Caco-2 (cell line): ENCODE measurements at regions not wholly inside any gene's neighbourhood (a gene's known extent, or its start where the extent isn't known, plus 50 kb on each side); places are given as distances from the start of the nearest gene placed in this dataset.
"Not testable (repeated sequence)": the region's sequence is repeated elsewhere in the genome, so short reads cannot be mapped to it uniquely, and the experiment has no call there.

Source experiments
- BruUV-seq: library from RNA; stranded (reverse); fragments of 400-500 nt; replicated peaks from 2 replicates; lab custom pipeline; 2021; lab: Mats Ljungman, UMichigan
- CTCF ChIA-PET: fragments of 300-600 bp; sonication (Branson Sonifier 250); formaldehyde crosslinking; loops from one replicate; lab custom pipeline; 2022; ENCODE audit warnings: antibody characterized with exemption; lab: Charles Lee
- POLR2A ChIA-PET: fragments of 300-600 bp; sonication (Branson Sonifier 250); formaldehyde crosslinking; loops from one replicate; lab custom pipeline; 2022; ENCODE audit warnings: antibody characterized with exemption; lab: Charles Lee
- DNase-seq, 2 experiments: peaks; one replicate each; pipeline versions ENCODE4 v3.0.0 to v3.0.0-alpha.2; 2020 to 2022
- H3K27me3 ChIP-seq: replicated peaks from 2 replicates; pipeline ENCODE4 v1.6.0; 2011; ENCODE audit warnings: low read length; ENCODE audit not compliant: control insufficient read depth, insufficient read depth
- H3K36me3 ChIP-seq: 2 replicates; pipeline ENCODE4 v1.5.1; 2011; ENCODE audit warnings: low read length; ENCODE audit not compliant: control insufficient read depth, insufficient read depth
- H3K4me1 ChIP-seq: fragments of 250-450 bp; sonication (Bioruptor Pico); 2 replicates; pipeline ENCODE4 v1.5.1; 2020; ENCODE audit warnings: mild to moderate bottlenecking
- H3K4me3 ChIP-seq: 2 replicates; pipeline ENCODE4 v1.5.1; 2011; ENCODE audit warnings: low read depth, mild to moderate bottlenecking, control low read depth, low read length
- H3K9me3 ChIP-seq: fragments of 250-450 bp; sonication (Bioruptor Pico); 2 replicates; pipeline ENCODE4 v1.5.1; 2020; ENCODE audit warnings: mild to moderate bottlenecking, moderate library complexity
- H3K27ac Mint-ChIP-seq: one replicate; pipeline ENCODE4 v1.8.0; 2022; ENCODE audit warnings: mixed read lengths; ENCODE audit not compliant: unreplicated experiment
- H3K27me3 Mint-ChIP-seq: one replicate; pipeline ENCODE4 v1.8.0; 2022; ENCODE audit warnings: mixed read lengths; ENCODE audit not compliant: insufficient read depth, unreplicated experiment
- H3K36me3 Mint-ChIP-seq: one replicate; pipeline ENCODE4 v1.8.0; 2022; ENCODE audit warnings: mild to moderate bottlenecking, mixed read lengths; ENCODE audit not compliant: insufficient read depth, unreplicated experiment
- H3K4me1 Mint-ChIP-seq: one replicate; pipeline ENCODE4 v1.8.0; 2022; ENCODE audit warnings: low read depth, mixed read lengths; ENCODE audit not compliant: unreplicated experiment
- H3K4me3 Mint-ChIP-seq: one replicate; pipeline ENCODE4 v1.8.0; 2022; ENCODE audit warnings: mild to moderate bottlenecking, moderate library complexity, mixed read lengths; ENCODE audit not compliant: unreplicated experiment
- H3K9me3 Mint-ChIP-seq: one replicate; pipeline ENCODE4 v1.8.0; 2022; ENCODE audit warnings: mixed read lengths; ENCODE audit not compliant: unreplicated experiment
- CTCF ChIP-seq, 2 experiments: fragments of 200-600 bp in 1 of 2; IDR thresholded peaks; 1 replicate in 1 of 2; 2 replicates in 1 of 2; pipeline versions ENCODE4 v1.5.1 to v1.8.0; 2011 to 2022; ENCODE audit warnings: antibody characterized with exemption in 1 of 2, control low read depth in 1 of 2, inconsistent platforms in 1 of 2, low read depth in 1 of 2, low read length in 1 of 2, mild to moderate bottlenecking in 1 of 2, moderate library complexity in 1 of 2; ENCODE audit not compliant: insufficient read depth in 1 of 2, severe bottlenecking in 1 of 2, unreplicated experiment in 1 of 2
- intact Hi-C: fragments of 100-400 bp; cut with micrococcal nuclease; formaldehyde crosslinking; loops from one replicate; pipeline ENCODE4 v1.10.0; 2022; ENCODE audit not compliant: unreplicated experiment

- Histone ChIP-seq H3K27me3 (no peaks in the 10 kb centered on the region), H3K9me3 (no peaks in the 10 kb centered on the region), H3K36me3 (no peaks in the 10 kb centered on the region), H3K4me1 (peaks cover 6% of the 10 kb centered on the region; the same call in 1 of the 2 replicates), H3K4me3 (no peak overlapping the region)
- POLR2A ChIA-PET: no interaction called here
- Mint-ChIP-seq H3K27me3 (no peaks in the 10 kb centered on the region), H3K36me3 (no peaks in the 10 kb centered on the region), H3K4me3 (no peak overlapping the region), H3K27ac (no peak overlapping the region), H3K4me1 (peaks cover 10% of the 10 kb centered on the region), H3K9me3 (no peaks in the 10 kb centered on the region)
- intact Hi-C loops: no loop called here
- TF ChIP-seq CTCF (IDR thresholded peaks at IDR 0.05; ENCODE audit: insufficient read depth in 1 of 2, low read depth in 1 of 2, low read length in 1 of 2, severe bottlenecking in 1 of 2, unreplicated experiment in 1 of 2): no peak
- CTCF ChIA-PET: no interaction called here
- DNase-seq: no peak
- no TSS peak for BruUV-seq
These were observed 81.4 kb downstream of the NENF start for GRCh38 chr1:212514056-212514614.

DNA sequence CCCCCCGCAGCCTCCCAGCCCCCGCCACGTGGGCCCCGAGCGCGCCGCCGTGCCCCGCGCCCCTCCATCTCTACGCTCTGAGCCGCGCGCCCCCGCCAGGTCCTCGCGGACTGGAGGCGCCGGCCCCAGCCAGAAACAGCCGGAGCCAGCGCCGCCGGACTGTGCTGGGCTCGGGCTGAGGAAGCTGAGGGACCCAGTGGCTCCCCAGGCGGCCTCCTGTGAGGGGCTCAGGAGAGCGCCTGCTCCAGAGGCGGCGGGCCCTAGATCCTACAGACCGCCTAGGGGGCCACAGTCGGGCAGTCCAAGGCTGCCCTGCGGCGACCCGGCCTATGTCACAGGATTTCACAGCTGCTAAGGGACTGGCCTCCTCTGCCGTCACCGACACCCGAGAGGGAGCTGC, 82.1 kb downstream of the NENF start:
- ChIA-PET CTCF (interaction anchor here (0.7 kb wide), 1 partner anchor 59 kb away, joined by 3 read pairs; no protein-coding TSS in a partner anchor), POLR2A (no interaction called here)
- H3K36me3 ChIP-seq: no peaks in the 10 kb centered on the region
- H3K36me3 Mint-ChIP-seq: no peaks in the 10 kb centered on the region
- DNase-seq: no peak
- intact Hi-C loops: no loop called here
- no TSS peak for BruUV-seq
- no peaks in the 10 kb centered on the region for H3K27me3 Mint-ChIP-seq
- H3K4me3 Mint-ChIP-seq: no peak overlapping the region
- H3K9me3 Mint-ChIP-seq: no peaks in the 10 kb centered on the region
- peaks cover 6% of the 10 kb centered on the region; the same call in 1 of the 2 replicates for H3K4me1 ChIP-seq
- peaks cover 10% of the 10 kb centered on the region for H3K4me1 Mint-ChIP-seq
- no peak overlapping the region for H3K27ac Mint-ChIP-seq
- no peaks in the 10 kb centered on the region for H3K9me3 ChIP-seq
- H3K4me3 ChIP-seq: no peak overlapping the region
- no peaks in the 10 kb centered on the region for H3K27me3 ChIP-seq
- no peak for TF ChIP-seq CTCF (IDR thresholded peaks at IDR 0.05; ENCODE audit: insufficient read depth in 1 of 2, low read depth in 1 of 2, low read length in 1 of 2, severe bottlenecking in 1 of 2, unreplicated experiment in 1 of 2)

GRCh38 chr1:212515329-212515760, 82.6 kb downstream of the NENF start:
- DNase-seq: no peak
- Mint-ChIP-seq H3K4me3 (no peak overlapping the region), H3K9me3 (no peaks in the 10 kb centered on the region), H3K27me3 (no peaks in the 10 kb centered on the region), H3K4me1 (peaks cover 10% of the 10 kb centered on the region), H3K27ac (no peak overlapping the region), H3K36me3 (no peaks in the 10 kb centered on the region)
- TF ChIP-seq CTCF (IDR thresholded peaks at IDR 0.05; ENCODE audit: insufficient read depth in 1 of 2, low read depth in 1 of 2, low read length in 1 of 2, severe bottlenecking in 1 of 2, unreplicated experiment in 1 of 2): no peak
- ChIA-PET CTCF (interaction anchor here (0.7 kb wide), 1 partner anchor 60 kb away, joined by 3 read pairs; no protein-coding TSS in a partner anchor), POLR2A (no interaction called here)
- no TSS peak for BruUV-seq
- Histone ChIP-seq H3K36me3 (no peaks in the 10 kb centered on the region), H3K4me1 (peaks cover 6% of the 10 kb centered on the region; the same call in 1 of the 2 replicates), H3K27me3 (no peaks in the 10 kb centered on the region), H3K9me3 (no peaks in the 10 kb centered on the region), H3K4me3 (no peak overlapping the region)
- intact Hi-C loops: no loop called here

DNA sequence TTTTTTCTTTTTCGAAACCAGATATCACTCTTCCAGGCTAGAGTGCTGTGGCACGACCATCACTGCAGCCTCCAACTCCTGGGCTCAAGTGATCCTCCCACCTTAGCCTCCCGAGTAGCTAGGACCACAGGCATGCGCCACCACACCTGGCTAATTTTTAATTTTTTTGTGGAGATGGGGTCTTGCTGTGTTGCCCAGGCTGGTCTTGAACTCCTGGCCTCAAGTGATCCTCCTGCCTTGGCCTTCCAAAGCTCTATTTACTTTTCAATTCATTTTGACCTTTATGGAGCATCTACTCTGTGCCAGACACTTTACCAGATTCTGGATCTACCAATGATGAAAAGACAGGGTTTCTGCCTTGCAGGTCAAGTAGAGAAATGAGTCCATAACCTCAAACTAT, 83.3 kb downstream of the NENF start:
- H3K9me3 ChIP-seq, intact Hi-C loops, H3K27ac Mint-ChIP-seq, POLR2A ChIA-PET, H3K9me3 Mint-ChIP-seq, H3K27me3 ChIP-seq, BruUV-seq, CTCF ChIA-PET, DNase-seq, H3K4me3 Mint-ChIP-seq, H3K36me3 Mint-ChIP-seq, H3K27me3 Mint-ChIP-seq, H3K36me3 ChIP-seq, H3K4me1 Mint-ChIP-seq, H3K4me1 ChIP-seq, H3K4me3 ChIP-seq: not testable (repeated sequence)
